K562 (cell line): ENCODE measurements at regions not wholly inside any gene's neighbourhood (a gene's known extent, or its start where the extent isn't known, plus 50 kb on each side); places are given as distances from the start of the nearest gene placed in this dataset.

Experiments
- ATAC-seq: fragments of 200-7000 bp; cut with Tn5 transposase; 3 replicates; pipeline ENCODE4 v1.9.1; 2020; ENCODE audit warnings: moderate library complexity
- BruUV-seq: library from RNA; stranded (reverse); fragments of 400-500 nt; replicated peaks from 2 replicates; lab custom pipeline; 2021; lab: Mats Ljungman, UMichigan
- CTCF ChIA-PET: fragments of 300-600 bp; formaldehyde crosslinking; extraction: SDS; loops from one replicate; lab custom pipeline; 2021; ENCODE audit warnings: low intra/inter-chr PET ratio; lab: Yijun Ruan, JAX
- POLR2A ChIA-PET: fragments of 300-600, 350-650 bp; sonication (Branson Sonifier 250); formaldehyde crosslinking; extraction: SDS; loops from one replicate; lab custom pipeline; 2021; ENCODE audit warnings: antibody characterized with exemption, inconsistent platforms; lab: Yijun Ruan, JAX
- DNase-seq, 4 experiments: peaks; one replicate each; pipeline versions ENCODE4 v3.0.0 to v3.0.0-alpha.2; 2011 to 2018; ENCODE audit warnings: low spot score in 3 of 4, mixed read lengths in 3 of 4; ENCODE audit errors: extremely low read depth in 1 of 4
- FAIRE-seq: peaks from 2 replicates; lab custom pipeline; 2011; peaks lifted over from hg19 to GRCh38; lab: Jason Lieb, UNC
- H2AFZ ChIP-seq: 2 replicates; pipeline ENCODE4 v1.6.0; 2011; ENCODE audit warnings: low read depth, low read length, control low read depth, inconsistent platforms
- H3K27ac ChIP-seq: fragments of 200-600 bp; 3 replicates; pipeline ENCODE4 v1.8.0; 2011; ENCODE audit warnings: low read depth, mild to moderate bottlenecking, control low read depth, inconsistent platforms, low read length, moderate library complexity, mixed read lengths; ENCODE audit errors: extremely low read depth
- H3K27me3 ChIP-seq, 2 experiments: fragments of 300-600 bp in 1 of 2; 2 replicates in 1 of 2; 3 replicates in 1 of 2; pipeline versions ENCODE4 v1.6.0 to v1.8.0; 2011; ENCODE audit warnings: inconsistent platforms in 2 of 2, low read length in 2 of 2, mild to moderate bottlenecking in 1 of 2, mixed read lengths in 1 of 2, moderate library complexity in 1 of 2; ENCODE audit not compliant: control insufficient read depth in 2 of 2, insufficient read depth in 2 of 2
- H3K36me3 ChIP-seq: fragments of 300-600 bp; 3 replicates; pipeline ENCODE4 v1.8.0; 2011; ENCODE audit warnings: mild to moderate bottlenecking, low read length, inconsistent platforms; ENCODE audit not compliant: control insufficient read depth, insufficient read depth
- H3K4me1 ChIP-seq, 2 experiments: fragments of 200-600 bp in 1 of 2; replicated peaks in 1 of 2; 2 replicates in 1 of 2; 3 replicates in 1 of 2; pipeline versions ENCODE4 v1.5.1 to v1.8.0; 2011; ENCODE audit warnings: inconsistent platforms in 2 of 2, low read length in 2 of 2, mild to moderate bottlenecking in 1 of 2, mixed read lengths in 1 of 2, moderate library complexity in 1 of 2; ENCODE audit not compliant: control insufficient read depth in 2 of 2, insufficient read depth in 2 of 2
- H3K4me2 ChIP-seq: 2 replicates; pipeline ENCODE4 v1.6.1; 2011; ENCODE audit warnings: low read length, control low read depth, inconsistent platforms, mixed read lengths; ENCODE audit not compliant: insufficient read depth
- H3K4me3 ChIP-seq: fragments of 200-600 bp; sonication (generic), shearing (Covaris generic); 2 replicates; pipeline ENCODE4 v1.5.1; 2016; ENCODE audit warnings: control low read depth, inconsistent platforms
- H3K79me2 ChIP-seq: fragments of 200-600 bp; 3 replicates; pipeline ENCODE4 v1.8.0; 2011; ENCODE audit warnings: low read length, inconsistent platforms; ENCODE audit not compliant: control insufficient read depth, insufficient read depth
- H3K9ac ChIP-seq, 2 experiments: 2 replicates each; pipeline versions ENCODE4 v1.6.0 to v1.6.1; 2011; ENCODE audit warnings: low read depth in 2 of 2, low read length in 2 of 2, control low read depth in 1 of 2, inconsistent platforms in 1 of 2, mild to moderate bottlenecking in 1 of 2, mixed read lengths in 1 of 2; ENCODE audit not compliant: insufficient read depth in 1 of 2
- H3K9me1 ChIP-seq: one replicate; pipeline ENCODE4 v1.6.0; 2011; ENCODE audit warnings: inconsistent platforms, mild to moderate bottlenecking, low read length, moderate library complexity; ENCODE audit not compliant: control insufficient read depth, insufficient read depth
- H3K9me3 ChIP-seq: replicated peaks from 2 replicates; pipeline ENCODE4 v1.5.1; 2011; ENCODE audit warnings: low read depth, low read length, inconsistent platforms; ENCODE audit not compliant: control insufficient read depth, insufficient read depth
- H4K20me1 ChIP-seq: replicated peaks from 2 replicates; pipeline ENCODE4 v1.6.1; 2011; ENCODE audit warnings: low read length, inconsistent platforms, mixed read lengths; ENCODE audit not compliant: control insufficient read depth, insufficient read depth
- C11orf30 ChIP-seq: fragments of 450-650 bp; IDR thresholded peaks from 2 replicates; pipeline ENCODE4 v1.6.1; 2016; ENCODE audit warnings: low read depth, mild to moderate bottlenecking
- CC2D1A ChIP-seq: fragments of 450-650 bp; IDR thresholded peaks from 2 replicates; pipeline ENCODE4 v1.6.1; 2017; ENCODE audit warnings: mild to moderate bottlenecking
- JUND ChIP-seq, 2 experiments: IDR thresholded peaks; 2 replicates in 1 of 2; 3 replicates in 1 of 2; pipeline ENCODE4 v1.6.1; 2011; ENCODE audit warnings: borderline replicate concordance in 2 of 2, low read depth in 2 of 2, low read length in 2 of 2, improper control_type of control experiment in 1 of 2, missing biosample characterization in 1 of 2, missing genetic modification characterization in 1 of 2, missing genetic modification reagents in 1 of 2
- MAFG ChIP-seq: fragments of 450-650 bp; conservative IDR thresholded peaks from 2 replicates; pipeline ENCODE4 v1.6.1; 2016; ENCODE audit warnings: missing genetic modification characterization, missing compliant biosample characterization
- POLR2AphosphoS5 ChIP-seq: IDR thresholded peaks from 2 replicates; pipeline ENCODE4 v1.6.1; 2011; ENCODE audit warnings: mild to moderate bottlenecking, low read depth, low read length, moderate library complexity; ENCODE audit not compliant: control insufficient read depth, insufficient read depth
- RFX5 ChIP-seq: IDR thresholded peaks from 2 replicates; pipeline ENCODE4 v1.6.1; 2011; ENCODE audit warnings: low read depth, mild to moderate bottlenecking, improper control_type of control experiment, low read length
- THRA ChIP-seq: fragments of 450-650 bp; IDR thresholded peaks from 2 replicates; pipeline ENCODE4 v1.6.1; 2017; ENCODE audit warnings: mild to moderate bottlenecking, moderate library complexity
- YY1 ChIP-seq, 3 experiments: IDR thresholded peaks; 2 replicates each; pipeline ENCODE4 v1.6.1; 2011; ENCODE audit warnings: low read length in 2 of 3, mild to moderate bottlenecking in 2 of 3, moderate library complexity in 2 of 3, borderline replicate concordance in 1 of 3, control low read depth in 1 of 3, low read depth in 1 of 3; ENCODE audit not compliant: insufficient read depth in 3 of 3, insufficient replicate concordance in 2 of 3, control insufficient read depth in 1 of 3, insufficient read length in 1 of 3; ENCODE audit errors: extremely low read depth in 1 of 3
- ZNF217 ChIP-seq: sonication (generic); formaldehyde crosslinking; IDR thresholded peaks from 2 replicates; pipeline ENCODE4 v1.8.0; 2022; ENCODE audit warnings: mild to moderate bottlenecking, missing genetic modification reagents
- ZNF316 ChIP-seq: fragments of 450-650 bp; IDR thresholded peaks from 2 replicates; pipeline ENCODE4 v1.6.1; 2016
- ZNF586 ChIP-seq: fragments of 450-650 bp; formaldehyde crosslinking; conservative IDR thresholded peaks from 2 replicates; pipeline ENCODE4 v1.4.0; 2020; ENCODE audit warnings: mild to moderate bottlenecking, moderate library complexity
- WGBS: fragments of 100-300 bp; shearing (Covaris generic); methylation state at CpG from one replicate; pipeline ENCODE4 v1.1.6; 2016; ENCODE audit warnings: low coverage, mixed read lengths; ENCODE audit not compliant: insufficient coverage; ENCODE audit errors: missing lambda C conversion rate; 5-methylcytosine and 5-hydroxymethylcytosine counted together
- in situ Hi-C: fragments of 300-500 bp; cut with MboI; formaldehyde crosslinking; loops from 4 replicates; pipeline ENCODE4 v1.15.0; 2018; ENCODE audit warnings: inconsistent platforms, mixed read lengths
- intact Hi-C: fragments of 100-400 bp; cut with micrococcal nuclease; formaldehyde crosslinking; loops from 2 replicates; pipeline ENCODE4 v1.14.2; 2022
- TF ChIP-seq, protein P1 (sequence below): fragments of 450-650 bp; IDR thresholded peaks from 2 replicates; pipeline ENCODE4 v1.6.1; 2014; ENCODE audit warnings: low read depth, mild to moderate bottlenecking, moderate library complexity, borderline replicate concordance

- H3K9ac ChIP-seq: no peak overlapping the region
- H4K20me1 ChIP-seq: no peaks in the 10 kb centered on the region
- no peaks in the 10 kb centered on the region for H3K79me2 ChIP-seq
- ATAC-seq (no peak), DNase-seq (no peak), FAIRE-seq (no peak)
- POLR2A ChIA-PET: no interaction called here
- TF ChIP-seq MAFG (tag): peak; percentile 46
- no peak for TF ChIP-seq YY1 (IDR thresholded peaks at IDR 0.05; ENCODE audit: borderline replicate concordance in 1 of 3, control insufficient read depth in 1 of 3, extremely low read depth in 1 of 3, insufficient read depth in 3 of 3, insufficient read length in 1 of 3, insufficient replicate concordance in 2 of 3, low read depth in 1 of 3, low read length in 2 of 3)
- TF ChIP-seq RFX5: no peak
- no peak for TF ChIP-seq CC2D1A
- TF ChIP-seq THRA: no peak
- TF ChIP-seq C11orf30: peak; percentile 53; the same call in 1 of the 2 replicates
- TF ChIP-seq, protein P1, sequence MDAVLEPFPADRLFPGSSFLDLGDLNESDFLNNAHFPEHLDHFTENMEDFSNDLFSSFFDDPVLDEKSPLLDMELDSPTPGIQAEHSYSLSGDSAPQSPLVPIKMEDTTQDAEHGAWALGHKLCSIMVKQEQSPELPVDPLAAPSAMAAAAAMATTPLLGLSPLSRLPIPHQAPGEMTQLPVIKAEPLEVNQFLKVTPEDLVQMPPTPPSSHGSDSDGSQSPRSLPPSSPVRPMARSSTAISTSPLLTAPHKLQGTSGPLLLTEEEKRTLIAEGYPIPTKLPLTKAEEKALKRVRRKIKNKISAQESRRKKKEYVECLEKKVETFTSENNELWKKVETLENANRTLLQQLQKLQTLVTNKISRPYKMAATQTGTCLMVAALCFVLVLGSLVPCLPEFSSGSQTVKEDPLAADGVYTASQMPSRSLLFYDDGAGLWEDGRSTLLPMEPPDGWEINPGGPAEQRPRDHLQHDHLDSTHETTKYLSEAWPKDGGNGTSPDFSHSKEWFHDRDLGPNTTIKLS: no peak
- TF ChIP-seq ZNF316: peak; percentile 62
- TF ChIP-seq ZNF217 (CRISPR knock-in tag): no peak
- no peak for TF ChIP-seq POLR2AphosphoS5
- TF ChIP-seq ZNF586: no peak
- no peak for TF ChIP-seq JUND (IDR thresholded peaks at IDR 0.05; ENCODE audit: borderline replicate concordance, low read depth, low read length)
- TF ChIP-seq JUND (tag; IDR thresholded peaks at IDR 0.05; ENCODE audit: borderline replicate concordance, low read depth, low read length): no peak
- no peak overlapping the region for H3K4me2 ChIP-seq
- no peaks in the 10 kb centered on the region for H3K9me3 ChIP-seq
- no peaks in the 10 kb centered on the region for H3K9me1 ChIP-seq
- H3K4me1 ChIP-seq: no peaks in the 10 kb centered on the region
- no TSS peak for BruUV-seq
- peaks cover 8 to 16% of the 10 kb centered on the region in 2 experiments; a peak in 4 of 5 replicates for H3K27me3 ChIP-seq
- intact Hi-C loops (no loop called here), in situ Hi-C loops (loop anchor here (10.0 kb wide), 1 partner anchor 227 kb away; no protein-coding TSS in a partner anchor)
- H2AFZ ChIP-seq: no peak overlapping the region
- no peaks in the 10 kb centered on the region for H3K36me3 ChIP-seq
- H3K4me3 ChIP-seq: no peak overlapping the region
- H3K27ac ChIP-seq: no peak overlapping the region
- CTCF ChIA-PET: no interaction called here
- WGBS: 1% methylated on average over 5 of the region's 5 CpGs
These were observed 117.4 kb downstream of the MTPAP start for GRCh38 chr10:30231709-30232108.
